Lower leg skin (tissue), 3 donors: ENCODE measurements at regions not wholly inside any gene's neighbourhood (a gene's known extent, or its start where the extent isn't known, plus 50 kb on each side); places are given as distances from the start of the nearest gene placed in this dataset.

Experiments used
- CTCF ChIP-seq, 3 donors: fragments of 450-650 bp; IDR thresholded peaks; one replicate each; pipeline ENCODE4 v1.5.1; 2016; ENCODE audit warnings: antibody characterized with exemption in 3 of 3, mild to moderate bottlenecking in 3 of 3, moderate library complexity in 2 of 3
- POLR2A ChIP-seq, 2 donors: fragments of 450-650 bp; IDR thresholded peaks; one replicate each; pipeline ENCODE4 v1.6.1; 2016 to 2017; ENCODE audit warnings: antibody characterized with exemption in 2 of 2, mild to moderate bottlenecking in 1 of 2, moderate library complexity in 1 of 2

GRCh38 chr6:149217466-149217888, 100.0 kb upstream of the TAB2 start:
- no peak for TF ChIP-seq CTCF (IDR thresholded peaks at IDR 0.05)
- no peak for TF ChIP-seq POLR2A (IDR thresholded peaks at IDR 0.05)
